ENCODE measurements at regions not wholly inside any gene's neighbourhood (a gene's known extent, or its start where the extent isn't known, plus 50 kb on each side); places are given as distances from the start of the nearest gene placed in this dataset.

- H3K4me3 ChIP-seq (ENCODE audit: low read depth, low read length) = no peak overlapping the region
- TF ChIP-seq, protein P1, sequence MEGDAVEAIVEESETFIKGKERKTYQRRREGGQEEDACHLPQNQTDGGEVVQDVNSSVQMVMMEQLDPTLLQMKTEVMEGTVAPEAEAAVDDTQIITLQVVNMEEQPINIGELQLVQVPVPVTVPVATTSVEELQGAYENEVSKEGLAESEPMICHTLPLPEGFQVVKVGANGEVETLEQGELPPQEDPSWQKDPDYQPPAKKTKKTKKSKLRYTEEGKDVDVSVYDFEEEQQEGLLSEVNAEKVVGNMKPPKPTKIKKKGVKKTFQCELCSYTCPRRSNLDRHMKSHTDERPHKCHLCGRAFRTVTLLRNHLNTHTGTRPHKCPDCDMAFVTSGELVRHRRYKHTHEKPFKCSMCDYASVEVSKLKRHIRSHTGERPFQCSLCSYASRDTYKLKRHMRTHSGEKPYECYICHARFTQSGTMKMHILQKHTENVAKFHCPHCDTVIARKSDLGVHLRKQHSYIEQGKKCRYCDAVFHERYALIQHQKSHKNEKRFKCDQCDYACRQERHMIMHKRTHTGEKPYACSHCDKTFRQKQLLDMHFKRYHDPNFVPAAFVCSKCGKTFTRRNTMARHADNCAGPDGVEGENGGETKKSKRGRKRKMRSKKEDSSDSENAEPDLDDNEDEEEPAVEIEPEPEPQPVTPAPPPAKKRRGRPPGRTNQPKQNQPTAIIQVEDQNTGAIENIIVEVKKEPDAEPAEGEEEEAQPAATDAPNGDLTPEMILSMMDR (IDR thresholded peaks at IDR 0.05; ENCODE audit: insufficient read depth, low read length) = no peak
- DNase-seq (ENCODE audit: low read depth) = no peak
Observed at GRCh38 chr11:28849053-28849452, 740.9 kb downstream of the METTL15 start.

GRCh38 chr11:28842716-28843115, 734.5 kb downstream of the METTL15 start:
- H3K4me3 ChIP-seq (ENCODE audit: low read depth, low read length) = no peak overlapping the region
- DNase-seq (ENCODE audit: low read depth) = no peak
- TF ChIP-seq, protein P1 (IDR thresholded peaks at IDR 0.05; ENCODE audit: insufficient read depth, low read length) = no peak

DNA sequence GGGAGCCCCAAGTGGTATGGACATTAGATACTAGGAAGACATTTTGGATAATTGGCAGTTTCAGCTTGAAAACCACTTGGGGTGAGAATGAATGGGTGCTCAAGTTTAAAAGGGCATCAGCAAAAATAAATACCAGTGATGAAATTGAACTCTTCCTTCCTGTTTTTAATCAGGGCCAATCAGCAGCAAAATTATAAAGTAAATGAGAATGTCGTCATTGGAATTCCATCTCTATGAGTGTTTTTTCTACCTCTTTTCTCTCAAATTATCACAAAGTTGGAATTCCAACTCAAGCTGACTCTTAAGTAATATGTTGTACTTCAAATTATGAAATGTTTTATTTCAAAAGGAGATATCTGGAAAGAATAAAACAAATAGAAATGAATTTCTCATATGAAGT, 730.6 kb downstream of the METTL15 start:
- no peak overlapping the region for H3K4me3 ChIP-seq (ENCODE audit: low read depth, low read length)
- TF ChIP-seq, protein P1 (IDR thresholded peaks at IDR 0.05; ENCODE audit: insufficient read depth, low read length) = no peak
- DNase-seq (ENCODE audit: low read depth) = peak; percentile 57

DNA sequence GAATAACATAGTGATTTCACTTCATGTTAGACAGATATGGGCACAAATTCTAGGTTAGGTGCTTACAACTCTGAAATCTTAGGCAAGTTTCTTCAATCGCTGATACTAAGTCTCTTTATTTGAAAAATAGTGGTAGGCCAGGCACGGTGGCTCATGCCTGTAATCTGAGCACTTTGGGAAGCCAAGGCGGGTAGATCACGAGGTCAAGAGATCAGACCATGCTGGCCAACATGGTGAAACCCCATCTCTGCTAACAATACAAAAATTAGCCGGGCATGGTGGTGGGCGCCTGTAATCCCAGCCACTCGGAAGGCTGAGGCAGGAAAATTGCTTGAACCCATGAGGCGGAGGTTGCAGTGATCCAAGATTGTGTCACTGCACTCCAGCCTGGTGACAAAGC, 729.4 kb downstream of the METTL15 start:
- no peak for DNase-seq (ENCODE audit: low read depth)
- TF ChIP-seq, protein P1 (IDR thresholded peaks at IDR 0.05; ENCODE audit: insufficient read depth, low read length) = no peak

GRCh38 chr11:28836285-28837081, 728.3 kb downstream of the METTL15 start:
- peak; percentile 98 for DNase-seq (ENCODE audit: low read depth)
- TF ChIP-seq, protein P1 (IDR thresholded peaks at IDR 0.05; ENCODE audit: insufficient read depth, low read length) = no peak
- H3K4me3 ChIP-seq (ENCODE audit: low read depth, low read length) = no peak overlapping the region

More for the DNA sequence above, 729.4 kb downstream of the METTL15 start:
- no peak overlapping the region for H3K4me3 ChIP-seq (ENCODE audit: low read depth, low read length)

- peak; percentile 68 for DNase-seq (ENCODE audit: low read depth)
- H3K4me3 ChIP-seq (ENCODE audit: low read depth, low read length) = no peak overlapping the region
- TF ChIP-seq, protein P1 (IDR thresholded peaks at IDR 0.05; ENCODE audit: insufficient read depth, low read length) = no peak
Observed at GRCh38 chr11:28835790-28836189, 727.6 kb downstream of the METTL15 start.
